ENCODE measurements at regions not wholly inside any gene's neighbourhood (a gene's known extent, or its start where the extent isn't known, plus 50 kb on each side); places are given as distances from the start of the nearest gene placed in this dataset.

DNA sequence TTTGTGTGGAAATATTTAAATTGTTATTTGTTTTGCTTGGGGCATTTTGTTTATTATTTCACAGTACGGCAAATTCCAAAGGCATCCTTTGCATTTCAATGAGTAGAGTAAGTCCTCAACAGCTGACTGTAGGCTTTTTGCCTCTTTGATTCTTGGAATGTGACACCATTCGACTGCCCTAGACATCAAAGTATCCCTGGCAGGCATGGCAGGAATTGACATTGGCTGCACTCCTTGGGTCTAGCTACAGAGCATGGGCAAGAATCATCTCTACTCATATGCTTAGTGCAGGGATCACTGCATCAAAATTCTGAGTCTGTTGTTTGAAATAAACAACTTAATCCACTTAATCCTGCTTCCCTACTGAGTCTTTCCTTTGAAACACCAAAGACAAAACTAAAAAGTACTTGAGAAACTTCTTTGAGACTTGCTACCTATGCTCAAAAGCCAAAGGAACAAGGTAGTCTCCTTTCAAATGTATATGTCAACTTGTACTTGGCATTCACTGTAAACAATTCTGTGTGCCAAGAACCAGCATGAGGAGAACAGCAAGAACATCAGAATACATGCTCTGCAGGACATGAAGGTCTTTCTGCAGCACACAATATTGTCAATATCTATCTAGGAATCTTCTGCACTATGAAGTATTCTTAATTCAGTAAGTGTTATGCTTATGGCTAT, 1569.0 kb upstream of the FLRT2 start:
- TF ChIP-seq, protein P1, sequence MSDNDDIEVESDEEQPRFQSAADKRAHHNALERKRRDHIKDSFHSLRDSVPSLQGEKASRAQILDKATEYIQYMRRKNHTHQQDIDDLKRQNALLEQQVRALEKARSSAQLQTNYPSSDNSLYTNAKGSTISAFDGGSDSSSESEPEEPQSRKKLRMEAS (IDR thresholded peaks at IDR 0.05; ENCODE audit: low read depth, low read length), result no peak
- TF ChIP-seq, protein P2, sequence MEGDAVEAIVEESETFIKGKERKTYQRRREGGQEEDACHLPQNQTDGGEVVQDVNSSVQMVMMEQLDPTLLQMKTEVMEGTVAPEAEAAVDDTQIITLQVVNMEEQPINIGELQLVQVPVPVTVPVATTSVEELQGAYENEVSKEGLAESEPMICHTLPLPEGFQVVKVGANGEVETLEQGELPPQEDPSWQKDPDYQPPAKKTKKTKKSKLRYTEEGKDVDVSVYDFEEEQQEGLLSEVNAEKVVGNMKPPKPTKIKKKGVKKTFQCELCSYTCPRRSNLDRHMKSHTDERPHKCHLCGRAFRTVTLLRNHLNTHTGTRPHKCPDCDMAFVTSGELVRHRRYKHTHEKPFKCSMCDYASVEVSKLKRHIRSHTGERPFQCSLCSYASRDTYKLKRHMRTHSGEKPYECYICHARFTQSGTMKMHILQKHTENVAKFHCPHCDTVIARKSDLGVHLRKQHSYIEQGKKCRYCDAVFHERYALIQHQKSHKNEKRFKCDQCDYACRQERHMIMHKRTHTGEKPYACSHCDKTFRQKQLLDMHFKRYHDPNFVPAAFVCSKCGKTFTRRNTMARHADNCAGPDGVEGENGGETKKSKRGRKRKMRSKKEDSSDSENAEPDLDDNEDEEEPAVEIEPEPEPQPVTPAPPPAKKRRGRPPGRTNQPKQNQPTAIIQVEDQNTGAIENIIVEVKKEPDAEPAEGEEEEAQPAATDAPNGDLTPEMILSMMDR (IDR thresholded peaks at IDR 0.05; ENCODE audit: low read depth, low read length), result no peak
- TF ChIP-seq MYC (IDR thresholded peaks at IDR 0.05; ENCODE audit: low read depth, low read length) (no peak), POLR2A (IDR thresholded peaks at IDR 0.05; ENCODE audit: extremely low read depth, insufficient read length) (no peak)
- DNase-seq (ENCODE audit: low read depth), result no peak
- no peak overlapping the region for H3K4me3 ChIP-seq (ENCODE audit: low read depth, low read length)

DNA sequence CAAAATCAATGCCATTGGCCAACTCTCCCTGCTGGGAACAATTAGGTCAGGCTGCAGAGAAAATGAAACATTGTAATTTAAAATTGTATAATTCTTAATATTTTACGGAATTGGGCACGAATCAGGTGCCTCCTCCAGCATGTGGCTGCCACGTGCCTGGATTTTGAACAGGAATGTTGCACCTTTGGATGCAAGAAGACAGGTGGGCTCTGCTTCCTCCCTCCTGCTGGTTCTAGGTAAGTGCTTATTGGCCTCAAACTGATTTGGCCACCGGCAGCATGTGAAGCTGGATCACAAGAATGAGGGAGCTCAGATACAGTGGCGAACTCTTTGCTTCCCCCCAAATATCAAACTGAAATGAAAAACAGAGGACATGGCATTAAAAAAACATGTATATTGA, 1559.9 kb upstream of the FLRT2 start:
- no peak overlapping the region for H3K4me3 ChIP-seq (ENCODE audit: low read depth, low read length)
- TF ChIP-seq, protein P2 (IDR thresholded peaks at IDR 0.05; ENCODE audit: low read depth, low read length), result no peak
- TF ChIP-seq MYC (IDR thresholded peaks at IDR 0.05; ENCODE audit: low read depth, low read length), result no peak
- TF ChIP-seq, protein P1 (IDR thresholded peaks at IDR 0.05; ENCODE audit: low read depth, low read length), result no peak
- TF ChIP-seq POLR2A (IDR thresholded peaks at IDR 0.05; ENCODE audit: extremely low read depth, insufficient read length), result no peak
- no peak for DNase-seq (ENCODE audit: low read depth)

DNA sequence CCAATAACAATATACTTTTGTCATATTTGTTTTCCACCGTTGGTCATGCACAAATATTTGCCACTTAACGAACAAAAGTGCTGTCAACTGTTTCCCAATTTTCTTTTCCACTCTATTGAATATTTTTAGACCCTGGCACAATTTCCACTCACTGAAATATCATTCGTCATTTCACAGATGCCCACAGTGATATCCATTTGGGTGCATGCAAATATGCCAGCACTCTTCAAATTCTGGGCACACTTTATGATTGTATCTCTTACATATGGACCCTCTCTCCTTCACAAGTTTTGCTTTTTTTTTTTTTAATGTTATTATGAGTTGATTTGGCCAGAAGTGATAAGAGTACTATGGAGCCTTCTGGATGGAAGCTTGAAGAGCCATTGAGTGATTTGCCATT, 1557.3 kb upstream of the FLRT2 start:
- TF ChIP-seq, protein P2 (IDR thresholded peaks at IDR 0.05; ENCODE audit: low read depth, low read length), result no peak
- TF ChIP-seq MYC (IDR thresholded peaks at IDR 0.05; ENCODE audit: low read depth, low read length) (no peak), POLR2A (IDR thresholded peaks at IDR 0.05; ENCODE audit: extremely low read depth, insufficient read length) (no peak)
- TF ChIP-seq, protein P1 (IDR thresholded peaks at IDR 0.05; ENCODE audit: low read depth, low read length), result no peak
- no peak overlapping the region for H3K4me3 ChIP-seq (ENCODE audit: low read depth, low read length)
- no peak for DNase-seq (ENCODE audit: low read depth)

DNA sequence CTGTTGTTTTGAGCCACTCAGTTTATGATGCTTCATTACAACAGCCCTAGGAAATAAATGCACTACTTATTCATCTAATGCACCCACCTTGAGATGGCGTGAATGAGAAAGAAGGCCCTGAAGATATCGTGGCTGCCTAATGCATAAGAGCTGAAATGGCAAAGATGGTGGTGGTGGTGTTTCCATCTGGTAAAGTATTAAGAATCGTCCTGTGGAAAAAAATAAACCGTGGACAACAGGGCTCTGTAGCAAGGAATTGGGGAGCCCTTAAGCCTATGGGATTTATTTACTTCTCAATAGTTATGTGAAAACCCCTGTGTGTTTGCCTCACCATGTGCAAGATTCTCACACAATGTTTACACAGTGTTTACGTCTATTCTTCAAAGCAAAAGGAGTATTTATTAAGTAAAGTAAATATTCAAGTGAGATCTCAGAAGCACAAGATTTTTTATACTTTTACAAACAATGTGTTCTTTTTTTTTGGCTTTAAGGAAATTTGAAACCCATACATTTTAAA, 1555.2 kb upstream of the FLRT2 start:
- H3K4me3 ChIP-seq (ENCODE audit: low read depth, low read length), result no peak overlapping the region
- DNase-seq (ENCODE audit: low read depth), result no peak
- TF ChIP-seq, protein P2 (IDR thresholded peaks at IDR 0.05; ENCODE audit: low read depth, low read length), result no peak
- TF ChIP-seq POLR2A (IDR thresholded peaks at IDR 0.05; ENCODE audit: extremely low read depth, insufficient read length) (no peak), MYC (IDR thresholded peaks at IDR 0.05; ENCODE audit: low read depth, low read length) (no peak)
- TF ChIP-seq, protein P1 (IDR thresholded peaks at IDR 0.05; ENCODE audit: low read depth, low read length), result no peak

DNA sequence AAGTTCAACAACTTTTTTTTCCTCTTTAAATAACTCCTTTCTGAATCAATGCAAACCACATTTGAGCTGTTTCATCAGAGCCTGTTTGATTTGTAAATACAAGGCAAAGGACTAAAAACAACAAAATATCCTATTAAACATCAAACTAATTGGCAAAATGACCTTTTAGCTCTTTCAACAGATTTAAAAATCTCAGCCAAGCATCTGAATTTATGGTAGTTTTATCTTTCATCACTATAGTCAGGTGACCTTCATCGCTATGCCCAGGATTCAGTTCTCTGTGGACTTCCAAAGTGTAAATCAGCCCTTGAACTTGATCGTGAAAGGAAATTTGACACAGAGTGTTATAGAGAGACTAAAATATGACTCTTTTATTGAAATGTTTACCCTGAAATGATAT, 1554.5 kb upstream of the FLRT2 start:
- DNase-seq (ENCODE audit: low read depth), result no peak
- H3K4me3 ChIP-seq (ENCODE audit: low read depth, low read length), result no peak overlapping the region
- TF ChIP-seq, protein P1 (IDR thresholded peaks at IDR 0.05; ENCODE audit: low read depth, low read length), result no peak
- TF ChIP-seq, protein P2 (IDR thresholded peaks at IDR 0.05; ENCODE audit: low read depth, low read length), result no peak
- TF ChIP-seq POLR2A (IDR thresholded peaks at IDR 0.05; ENCODE audit: extremely low read depth, insufficient read length) (no peak), MYC (IDR thresholded peaks at IDR 0.05; ENCODE audit: low read depth, low read length) (no peak)

All from NB4 (cell line).